ENCODE measurements at regions not wholly inside any gene's neighbourhood (a gene's known extent, or its start where the extent isn't known, plus 50 kb on each side); places are given as distances from the start of the nearest gene placed in this dataset.

- no peak overlapping the region for H3K4me3 ChIP-seq (ENCODE audit: low read depth, low read length)
- no peak for TF ChIP-seq CTCF (IDR thresholded peaks at IDR 0.05; ENCODE audit: borderline replicate concordance, insufficient read depth, low read depth, low read length)
Measured at GRCh38 chr7:114108510-114108909, 189.7 kb upstream of the PPP1R3A start.

GRCh38 chr7:114107522-114107921 lies 188.7 kb upstream of the PPP1R3A start:
- TF ChIP-seq CTCF (IDR thresholded peaks at IDR 0.05; ENCODE audit: borderline replicate concordance, insufficient read depth, low read depth, low read length), result no peak
- no peak overlapping the region for H3K4me3 ChIP-seq (ENCODE audit: low read depth, low read length)

- no peak for TF ChIP-seq CTCF (IDR thresholded peaks at IDR 0.05; ENCODE audit: borderline replicate concordance, insufficient read depth, low read depth, low read length)
- no peak overlapping the region for H3K4me3 ChIP-seq (ENCODE audit: low read depth, low read length)
Measured at GRCh38 chr7:114104035-114104434, 185.2 kb upstream of the PPP1R3A start.

- no peak overlapping the region for H3K4me3 ChIP-seq (ENCODE audit: low read depth, low read length)
- no peak for TF ChIP-seq CTCF (IDR thresholded peaks at IDR 0.05; ENCODE audit: borderline replicate concordance, insufficient read depth, low read depth, low read length)
Measured at GRCh38 chr7:114102996-114103395, 184.2 kb upstream of the PPP1R3A start.

- TF ChIP-seq CTCF (IDR thresholded peaks at IDR 0.05; ENCODE audit: borderline replicate concordance, insufficient read depth, low read depth, low read length), result no peak
- H3K4me3 ChIP-seq (ENCODE audit: low read depth, low read length), result no peak overlapping the region
Measured at GRCh38 chr7:114102131-114102530, 183.3 kb upstream of the PPP1R3A start.

- no peak for TF ChIP-seq CTCF (IDR thresholded peaks at IDR 0.05; ENCODE audit: borderline replicate concordance, insufficient read depth, low read depth, low read length)
- H3K4me3 ChIP-seq (ENCODE audit: low read depth, low read length), result no peak overlapping the region
Measured at GRCh38 chr7:114100810-114101209, 182.0 kb upstream of the PPP1R3A start.

GRCh38 chr7:114099337-114099736 lies 180.5 kb upstream of the PPP1R3A start:
- H3K4me3 ChIP-seq (ENCODE audit: low read depth, low read length), result no peak overlapping the region
- TF ChIP-seq CTCF (IDR thresholded peaks at IDR 0.05; ENCODE audit: borderline replicate concordance, insufficient read depth, low read depth, low read length), result no peak

Measured in GM12875 (cell line).